ENCODE measurements at regions not wholly inside any gene's neighbourhood (a gene's known extent, or its start where the extent isn't known, plus 50 kb on each side); places are given as distances from the start of the nearest gene placed in this dataset.
A peak's percentile ranks its signal among the peaks of the same experiment; 100 is the strongest.
"Not testable (repeated sequence)": the region's sequence is repeated elsewhere in the genome, so short reads cannot be mapped to it uniquely, and the experiment has no call there.

DNA sequence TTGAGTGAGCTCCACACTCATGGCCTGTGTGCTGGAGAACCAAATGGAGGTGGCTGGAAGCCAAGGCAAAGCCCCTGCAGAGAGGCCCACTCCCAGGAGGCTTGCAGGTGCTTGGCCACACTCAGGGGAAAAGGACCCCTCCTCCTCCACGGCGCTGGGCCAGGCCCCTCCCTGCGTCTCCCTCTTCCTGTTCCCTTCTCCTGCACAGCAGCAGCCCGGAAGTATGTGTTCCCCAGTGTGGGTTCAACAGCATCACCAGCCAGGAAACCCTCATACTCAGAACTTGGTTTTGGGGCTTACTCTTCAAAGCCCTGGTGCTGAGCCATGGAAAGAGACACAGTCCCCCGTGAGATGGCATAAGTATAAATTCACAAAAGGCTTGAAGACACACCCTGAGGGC, 93.4 kb downstream of the ARHGAP11B start:
- H3K27ac ChIP-seq (ENCODE audit: low read depth, low read length); H3K9me3 ChIP-seq (ENCODE audit: control insufficient read depth, insufficient read depth, low read length); H3K4me3 ChIP-seq (ENCODE audit: low read depth, low read length); DNase-seq (ENCODE audit: low read depth in 4 of 6, low spot score in 6 of 6); H3K36me3 ChIP-seq (ENCODE audit: control insufficient read depth, insufficient read depth, low read length); H3K4me1 ChIP-seq (ENCODE audit: control insufficient read depth, insufficient read depth, low read length); H3K27me3 ChIP-seq (ENCODE audit: control insufficient read depth, insufficient read depth, low read length): not testable (repeated sequence)
- WGBS (ENCODE audit: insufficient coverage): 96% methylated on average over 5 of the region's 5 CpGs

DNA sequence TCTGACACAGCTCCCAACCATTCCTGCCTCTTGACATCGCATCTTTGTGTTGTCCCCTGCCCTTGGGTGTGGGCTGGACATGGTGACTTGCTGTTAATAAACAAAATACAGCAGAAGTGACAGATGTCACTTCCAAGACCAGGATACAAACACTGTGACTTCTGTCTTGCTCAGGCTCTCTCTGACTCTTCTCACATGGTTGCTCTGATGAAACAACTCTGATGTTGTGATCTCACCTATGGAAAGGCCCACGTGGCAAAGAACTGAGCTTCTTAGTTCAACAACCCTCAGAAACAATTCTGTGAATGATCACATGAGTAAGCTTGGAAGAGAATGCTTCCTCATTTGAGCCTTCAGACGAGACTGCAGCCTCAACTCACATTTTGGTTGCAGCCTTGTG, 94.9 kb downstream of the ARHGAP11B start:
- H3K9me3 ChIP-seq (ENCODE audit: control insufficient read depth, insufficient read depth, low read length); H3K27me3 ChIP-seq (ENCODE audit: control insufficient read depth, insufficient read depth, low read length); DNase-seq (ENCODE audit: low read depth in 4 of 6, low spot score in 6 of 6); H3K4me1 ChIP-seq (ENCODE audit: control insufficient read depth, insufficient read depth, low read length); H3K4me3 ChIP-seq (ENCODE audit: low read depth, low read length); H3K27ac ChIP-seq (ENCODE audit: low read depth, low read length); H3K36me3 ChIP-seq (ENCODE audit: control insufficient read depth, insufficient read depth, low read length): not testable (repeated sequence)
- WGBS (ENCODE audit: insufficient coverage): no CpG with 5 or more reads among the region's 3 CpGs

GRCh38 chr15:30721529-30721928, 95.6 kb downstream of the ARHGAP11B start:
- no CpG with 5 or more reads among the region's 2 CpGs for WGBS (ENCODE audit: insufficient coverage)
- H3K4me3 ChIP-seq (ENCODE audit: low read depth, low read length): not testable (repeated sequence)

DNA sequence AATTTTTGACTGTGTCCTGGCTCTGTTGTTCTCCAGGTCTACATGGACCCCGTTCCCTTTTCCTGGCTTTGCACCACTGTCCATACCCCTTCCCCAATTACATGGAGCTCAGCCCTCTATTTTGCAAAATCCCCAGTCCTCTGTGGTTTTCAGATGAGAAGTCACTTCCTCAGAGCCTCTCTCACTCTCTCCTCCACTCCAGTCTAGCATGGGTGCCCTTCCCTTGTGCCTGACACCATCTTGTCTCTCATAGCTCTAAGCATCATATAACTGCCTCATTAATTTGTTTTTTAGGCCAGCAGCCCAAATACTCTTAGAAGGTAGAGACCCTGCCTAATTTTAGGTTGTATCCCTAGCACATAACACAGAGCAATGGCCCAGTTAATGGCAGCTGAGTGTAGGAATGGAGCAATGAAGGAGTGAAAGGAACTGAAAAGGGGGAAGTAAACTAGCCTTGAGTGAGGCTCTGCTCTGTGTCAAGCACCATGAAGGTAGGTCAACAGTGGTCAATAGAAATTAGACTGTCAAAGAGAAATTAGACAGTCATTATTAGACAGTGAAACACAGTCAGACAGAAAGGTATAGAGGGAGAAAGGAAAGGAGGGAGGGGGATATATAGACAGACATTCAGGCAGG, 97.7 kb downstream of the ARHGAP11B start:
- H3K4me1 ChIP-seq (ENCODE audit: control insufficient read depth, insufficient read depth, low read length); H3K36me3 ChIP-seq (ENCODE audit: control insufficient read depth, insufficient read depth, low read length); DNase-seq (ENCODE audit: low read depth in 4 of 6, low spot score in 6 of 6); H3K9me3 ChIP-seq (ENCODE audit: control insufficient read depth, insufficient read depth, low read length); H3K27me3 ChIP-seq (ENCODE audit: control insufficient read depth, insufficient read depth, low read length); H3K27ac ChIP-seq (ENCODE audit: low read depth, low read length); H3K4me3 ChIP-seq (ENCODE audit: low read depth, low read length): not testable (repeated sequence)
- WGBS (ENCODE audit: insufficient coverage): 100% methylated on average over 1 of the region's 1 CpG

More at GRCh38 chr15:30721529-30721928, 95.6 kb downstream of the ARHGAP11B start:
- H3K36me3 ChIP-seq (ENCODE audit: control insufficient read depth, insufficient read depth, low read length); H3K27ac ChIP-seq (ENCODE audit: low read depth, low read length); H3K4me1 ChIP-seq (ENCODE audit: control insufficient read depth, insufficient read depth, low read length); H3K27me3 ChIP-seq (ENCODE audit: control insufficient read depth, insufficient read depth, low read length); H3K9me3 ChIP-seq (ENCODE audit: control insufficient read depth, insufficient read depth, low read length): not testable (repeated sequence)
- DNase-seq (ENCODE audit: low read depth in 4 of 6, low spot score in 6 of 6): peak in 1 of 6 donors; percentile 1

DNA sequence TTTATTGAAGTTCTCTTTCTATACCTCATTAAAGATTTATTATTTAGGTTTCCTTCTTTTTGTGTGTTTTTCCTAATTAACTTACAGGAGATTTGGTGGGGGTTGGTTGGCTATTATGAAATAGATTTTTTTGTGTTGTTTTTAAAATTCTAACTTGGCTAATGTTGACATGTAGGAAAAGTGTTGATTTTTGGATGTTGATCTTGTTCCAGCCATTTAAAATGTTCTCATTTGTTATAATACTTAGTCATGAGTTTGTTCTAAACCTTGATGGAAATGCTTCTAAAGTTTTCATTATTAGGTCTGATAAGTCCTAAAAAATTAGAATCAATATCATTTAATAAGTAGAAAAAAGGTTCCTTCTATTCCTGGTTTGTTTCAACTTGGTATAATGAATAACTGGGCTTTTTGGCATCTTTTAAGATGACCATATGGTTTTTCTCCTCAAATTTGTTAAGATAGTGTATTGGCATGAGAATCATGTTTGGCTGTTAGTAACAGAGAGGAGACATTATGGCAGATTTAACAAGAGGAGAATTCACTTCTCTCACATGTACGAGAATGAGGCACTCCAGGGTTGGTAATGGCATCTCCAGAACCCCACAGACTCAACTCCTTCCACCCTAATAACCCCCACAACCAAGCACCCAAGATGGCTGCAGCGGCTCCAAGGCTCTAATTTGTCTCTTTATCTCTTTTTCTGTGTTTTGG, 104.1 kb downstream of the ARHGAP11B start:
- DNase-seq (ENCODE audit: low read depth in 4 of 6, low spot score in 6 of 6): peak in 1 of 6 donors; percentile 31
- H3K27me3 ChIP-seq (ENCODE audit: control insufficient read depth, insufficient read depth, low read length); H3K9me3 ChIP-seq (ENCODE audit: control insufficient read depth, insufficient read depth, low read length); H3K36me3 ChIP-seq (ENCODE audit: control insufficient read depth, insufficient read depth, low read length); H3K4me1 ChIP-seq (ENCODE audit: control insufficient read depth, insufficient read depth, low read length); H3K27ac ChIP-seq (ENCODE audit: low read depth, low read length); H3K4me3 ChIP-seq (ENCODE audit: low read depth, low read length): not testable (repeated sequence)
- no CpG with 5 or more reads among the region's 2 CpGs for WGBS (ENCODE audit: insufficient coverage)

- DNase-seq (ENCODE audit: low read depth in 4 of 6, low spot score in 6 of 6); H3K9me3 ChIP-seq (ENCODE audit: control insufficient read depth, insufficient read depth, low read length); H3K27ac ChIP-seq (ENCODE audit: low read depth, low read length); H3K36me3 ChIP-seq (ENCODE audit: control insufficient read depth, insufficient read depth, low read length); H3K27me3 ChIP-seq (ENCODE audit: control insufficient read depth, insufficient read depth, low read length); H3K4me1 ChIP-seq (ENCODE audit: control insufficient read depth, insufficient read depth, low read length); H3K4me3 ChIP-seq (ENCODE audit: low read depth, low read length): not testable (repeated sequence)
- 80% methylated on average over 1 of the region's 3 CpGs for WGBS (ENCODE audit: insufficient coverage)
Observed at GRCh38 chr15:30730633-30731032, 104.7 kb downstream of the ARHGAP11B start.

DNA sequence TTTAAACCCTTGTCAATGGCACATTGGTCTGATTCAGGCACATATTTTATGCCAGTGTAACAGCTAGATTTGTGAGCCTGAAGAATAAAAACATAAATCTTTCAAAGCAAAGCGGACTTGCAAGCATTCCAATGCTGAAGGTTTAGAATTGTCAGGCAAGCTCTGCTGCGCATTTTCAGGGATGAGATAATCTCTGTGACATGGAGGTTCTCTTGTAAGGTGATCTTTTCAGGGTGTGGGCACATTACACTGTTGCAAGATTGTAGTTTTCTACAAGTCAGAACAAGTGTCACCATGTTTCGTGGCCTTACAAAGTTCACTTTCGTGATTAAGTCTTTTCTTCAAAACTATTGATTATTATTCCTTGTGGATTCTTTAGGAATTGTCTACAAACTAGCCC, 106.2 kb downstream of the ARHGAP11B start:
- not testable (repeated sequence) for H3K9me3 ChIP-seq (ENCODE audit: control insufficient read depth, insufficient read depth, low read length); H3K36me3 ChIP-seq (ENCODE audit: control insufficient read depth, insufficient read depth, low read length); H3K4me1 ChIP-seq (ENCODE audit: control insufficient read depth, insufficient read depth, low read length); H3K4me3 ChIP-seq (ENCODE audit: low read depth, low read length); DNase-seq (ENCODE audit: low read depth in 4 of 6, low spot score in 6 of 6); H3K27ac ChIP-seq (ENCODE audit: low read depth, low read length); H3K27me3 ChIP-seq (ENCODE audit: control insufficient read depth, insufficient read depth, low read length)
- 88% methylated on average over 2 of the region's 4 CpGs for WGBS (ENCODE audit: insufficient coverage)

DNA sequence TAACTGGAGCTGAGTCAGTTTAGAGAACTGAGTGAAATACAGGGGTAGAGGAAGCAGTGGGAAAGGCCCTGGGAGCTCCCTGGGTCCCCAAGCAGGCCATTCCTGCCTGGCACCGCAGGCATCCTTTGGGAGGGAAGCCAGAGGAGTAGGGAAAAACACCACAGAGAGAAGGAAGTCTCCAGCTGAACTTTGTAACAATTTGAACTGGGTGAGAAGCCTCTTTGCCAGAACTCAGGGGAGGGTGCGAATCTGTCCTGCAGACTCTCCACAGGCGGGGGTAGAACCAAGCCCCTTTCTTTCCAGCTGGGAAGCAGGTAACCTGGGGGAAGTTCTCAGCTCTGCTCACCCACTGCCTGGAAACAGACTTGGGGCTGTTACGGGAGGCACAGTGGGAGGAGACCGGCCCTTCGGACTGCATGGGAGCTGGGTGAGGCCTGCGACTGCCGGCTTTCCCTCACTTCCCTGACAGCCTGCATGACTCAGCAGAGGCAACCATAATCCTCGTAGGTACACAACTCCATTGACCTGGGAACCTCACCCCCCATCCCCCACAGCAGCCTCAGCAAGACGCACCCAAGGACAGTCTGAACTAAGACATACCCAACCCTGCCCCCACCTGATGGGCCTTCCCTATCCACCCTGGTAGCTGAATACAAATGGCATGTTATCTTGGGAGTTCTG, 110.1 kb downstream of the ARHGAP11B start:
- 97% methylated on average over 6 of the region's 10 CpGs for WGBS (ENCODE audit: insufficient coverage)
- H3K27ac ChIP-seq (ENCODE audit: low read depth, low read length); H3K4me1 ChIP-seq (ENCODE audit: control insufficient read depth, insufficient read depth, low read length); H3K9me3 ChIP-seq (ENCODE audit: control insufficient read depth, insufficient read depth, low read length); H3K27me3 ChIP-seq (ENCODE audit: control insufficient read depth, insufficient read depth, low read length); H3K4me3 ChIP-seq (ENCODE audit: low read depth, low read length); DNase-seq (ENCODE audit: low read depth in 4 of 6, low spot score in 6 of 6); H3K36me3 ChIP-seq (ENCODE audit: control insufficient read depth, insufficient read depth, low read length): not testable (repeated sequence)

DNA sequence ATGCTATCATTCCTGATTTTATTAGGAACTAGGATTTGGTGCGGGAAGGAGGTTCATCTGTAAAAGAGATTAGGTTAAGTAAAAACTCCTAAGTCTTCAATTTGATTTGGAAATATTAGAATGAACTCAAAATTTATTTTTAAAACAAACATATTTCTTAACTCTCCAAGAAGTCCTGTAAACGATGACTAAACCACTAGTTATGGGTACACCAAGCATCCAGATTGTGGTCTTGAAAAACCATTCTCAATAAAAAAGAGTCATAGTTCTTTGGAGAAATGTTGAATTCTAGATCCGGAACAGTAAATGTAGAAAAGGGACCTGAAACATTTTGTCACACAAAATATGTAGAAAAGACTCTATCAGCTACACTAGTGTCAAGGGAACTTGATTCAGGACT, 116.9 kb downstream of the ARHGAP11B start:
- H3K9me3 ChIP-seq (ENCODE audit: control insufficient read depth, insufficient read depth, low read length); H3K36me3 ChIP-seq (ENCODE audit: control insufficient read depth, insufficient read depth, low read length): not testable (repeated sequence)
- WGBS (ENCODE audit: insufficient coverage): no CpG with 5 or more reads among the region's 3 CpGs

DNA sequence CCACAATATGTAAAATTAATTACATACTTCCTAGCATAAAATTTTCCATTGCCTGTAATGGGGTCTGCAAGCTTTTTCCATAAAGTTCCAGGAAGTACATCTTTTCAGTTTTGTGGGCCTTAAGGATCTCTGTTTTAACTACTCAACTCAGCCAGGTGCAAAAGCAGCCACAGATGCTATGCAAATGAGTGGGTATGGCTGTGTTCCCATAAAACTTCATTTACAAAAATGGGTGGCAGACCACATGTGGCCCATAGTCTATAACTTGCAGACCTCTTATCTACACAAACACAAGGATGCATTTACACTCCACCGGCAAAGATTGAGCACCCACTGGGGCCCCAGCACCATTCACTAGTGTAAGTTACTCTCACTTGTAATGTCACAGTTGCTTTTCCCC, 123.1 kb downstream of the ARHGAP11B start:
- H3K36me3 ChIP-seq (ENCODE audit: control insufficient read depth, insufficient read depth, low read length); H3K27ac ChIP-seq (ENCODE audit: low read depth, low read length); H3K4me3 ChIP-seq (ENCODE audit: low read depth, low read length); H3K9me3 ChIP-seq (ENCODE audit: control insufficient read depth, insufficient read depth, low read length); H3K4me1 ChIP-seq (ENCODE audit: control insufficient read depth, insufficient read depth, low read length); H3K27me3 ChIP-seq (ENCODE audit: control insufficient read depth, insufficient read depth, low read length); DNase-seq (ENCODE audit: low read depth in 4 of 6, low spot score in 6 of 6): not testable (repeated sequence)
- no CpG with 5 or more reads among the region's 1 CpG for WGBS (ENCODE audit: insufficient coverage)

More for the DNA sequence above, 116.9 kb downstream of the ARHGAP11B start:
- H3K27me3 ChIP-seq (ENCODE audit: control insufficient read depth, insufficient read depth, low read length); H3K27ac ChIP-seq (ENCODE audit: low read depth, low read length); DNase-seq (ENCODE audit: low read depth in 4 of 6, low spot score in 6 of 6); H3K4me1 ChIP-seq (ENCODE audit: control insufficient read depth, insufficient read depth, low read length); H3K4me3 ChIP-seq (ENCODE audit: low read depth, low read length): not testable (repeated sequence)
